ENCODE measurements at regions not wholly inside any gene's neighbourhood (a gene's known extent, or its start where the extent isn't known, plus 50 kb on each side); places are given as distances from the start of the nearest gene placed in this dataset.

DNA sequence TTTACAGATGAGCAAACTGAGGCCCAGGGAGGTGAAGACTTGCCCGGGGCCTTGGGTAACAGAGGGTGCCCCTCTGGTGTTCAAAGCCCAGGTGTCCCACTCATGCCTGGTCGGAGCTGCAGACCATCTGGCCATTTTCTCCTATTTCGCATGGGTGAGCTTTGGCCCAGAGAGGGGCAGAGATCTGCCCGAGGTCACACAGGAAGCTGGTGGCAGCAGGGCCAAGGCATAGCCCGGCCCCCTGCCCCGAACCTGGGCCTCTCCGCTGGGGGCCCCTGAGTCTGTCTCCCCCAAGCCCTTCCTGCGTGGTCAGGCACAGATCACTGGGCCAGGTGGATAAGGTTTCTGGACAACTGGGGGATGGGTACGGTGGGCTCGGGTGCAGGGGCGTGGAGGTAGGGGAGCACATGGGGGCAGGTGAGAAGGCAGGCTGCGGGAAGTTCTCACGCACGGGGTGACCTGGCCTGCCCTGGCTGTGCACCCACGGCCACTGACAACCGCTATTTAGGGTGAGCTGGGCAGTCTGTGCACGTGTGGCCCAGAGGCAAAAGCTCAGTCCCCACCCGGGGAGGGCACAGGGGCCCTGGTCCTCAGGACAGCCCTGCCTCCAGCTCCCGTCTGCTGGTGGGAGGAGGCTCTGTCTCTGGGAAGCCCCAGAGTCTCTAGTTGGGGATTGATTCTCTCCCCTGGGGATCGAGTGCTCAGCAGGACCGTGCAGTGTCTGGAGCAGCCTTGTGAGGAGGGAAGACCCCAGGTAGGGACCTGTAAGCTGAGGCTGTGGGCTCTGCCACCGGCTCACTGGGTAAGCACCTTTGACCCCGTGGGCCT is 68.6 kb downstream of the UNCX start:
- Histone ChIP-seq H3K4me3 (ENCODE audit: low read depth in 2 of 2, low read length in 1 of 2) (no peak overlapping the region), H3K4me1 (ENCODE audit: control insufficient read depth in 1 of 2, insufficient read depth in 2 of 2, low read depth in 1 of 2, low read length in 1 of 2) (no peaks in the 10 kb centered on the region), H3K9ac (no peak overlapping the region), H2AFZ (ENCODE audit: low read depth) (no peak overlapping the region), H4K20me1 (ENCODE audit: insufficient read depth) (no peaks in the 10 kb centered on the region), H3K4me2 (no peak overlapping the region), H3K79me2 (ENCODE audit: insufficient read depth) (no peaks in the 10 kb centered on the region), H3K27ac (ENCODE audit: low read depth in 2 of 2, low read length in 1 of 2) (no peak overlapping the region), H3F3A (replicated peaks; ENCODE audit: insufficient read depth) (peaks cover 3% of the 10 kb centered on the region), H3K9me3 (no peaks in the 10 kb centered on the region), H3K27me3 (ENCODE audit: insufficient read depth) (peaks cover 86% of the 10 kb centered on the region), H3K36me3 (replicated peaks in 1 of 2; ENCODE audit: control insufficient read depth in 1 of 2, insufficient read depth in 2 of 2, low read length in 1 of 2) (no peaks in the 10 kb centered on the region), H3K9me2 (no peaks in the 10 kb centered on the region)
- POLR2A ChIA-PET = no interaction called here
- 29% methylated on average over 20 of the region's 23 CpGs for WGBS (ENCODE audit: low lambda C conversion rate)
- TF ChIP-seq EP300 (IDR thresholded peaks at IDR 0.05; ENCODE audit: borderline replicate concordance in 1 of 2, low read depth in 1 of 2, low read length in 1 of 2) (no peak), RAD21 (IDR thresholded peaks at IDR 0.05; ENCODE audit: low read length) (no peak), MEF2A (IDR thresholded peaks at IDR 0.05; ENCODE audit: borderline replicate concordance, low read depth) (no peak), MXI1 (IDR thresholded peaks at IDR 0.05; ENCODE audit: low read depth, low read length) (no peak), RFX5 (IDR thresholded peaks at IDR 0.05; ENCODE audit: low read length) (no peak), TEAD4 (IDR thresholded peaks at IDR 0.05; ENCODE audit: borderline replicate concordance, insufficient read depth) (no peak), EZH2phosphoT487 (IDR thresholded peaks at IDR 0.05; ENCODE audit: borderline replicate concordance, low read depth) (no peak), RXRA (IDR thresholded peaks at IDR 0.05; ENCODE audit: borderline replicate concordance, low read depth) (no peak), GATA2 (CRISPR knock-in tag; IDR thresholded peaks at IDR 0.05) (no peak), CHD2 (IDR thresholded peaks at IDR 0.05; ENCODE audit: low read length, partially characterized antibody) (no peak), TCF12 (IDR thresholded peaks at IDR 0.05) (no peak), GABPA (IDR thresholded peaks at IDR 0.05; ENCODE audit: low read depth) (no peak), SMC3 (IDR thresholded peaks at IDR 0.05; ENCODE audit: low read depth, low read length) (no peak), RCOR1 (IDR thresholded peaks at IDR 0.05; ENCODE audit: low read length) (no peak), NFIC (IDR thresholded peaks at IDR 0.05; ENCODE audit: borderline replicate concordance) (no peak)
- TF ChIP-seq, protein P1, sequence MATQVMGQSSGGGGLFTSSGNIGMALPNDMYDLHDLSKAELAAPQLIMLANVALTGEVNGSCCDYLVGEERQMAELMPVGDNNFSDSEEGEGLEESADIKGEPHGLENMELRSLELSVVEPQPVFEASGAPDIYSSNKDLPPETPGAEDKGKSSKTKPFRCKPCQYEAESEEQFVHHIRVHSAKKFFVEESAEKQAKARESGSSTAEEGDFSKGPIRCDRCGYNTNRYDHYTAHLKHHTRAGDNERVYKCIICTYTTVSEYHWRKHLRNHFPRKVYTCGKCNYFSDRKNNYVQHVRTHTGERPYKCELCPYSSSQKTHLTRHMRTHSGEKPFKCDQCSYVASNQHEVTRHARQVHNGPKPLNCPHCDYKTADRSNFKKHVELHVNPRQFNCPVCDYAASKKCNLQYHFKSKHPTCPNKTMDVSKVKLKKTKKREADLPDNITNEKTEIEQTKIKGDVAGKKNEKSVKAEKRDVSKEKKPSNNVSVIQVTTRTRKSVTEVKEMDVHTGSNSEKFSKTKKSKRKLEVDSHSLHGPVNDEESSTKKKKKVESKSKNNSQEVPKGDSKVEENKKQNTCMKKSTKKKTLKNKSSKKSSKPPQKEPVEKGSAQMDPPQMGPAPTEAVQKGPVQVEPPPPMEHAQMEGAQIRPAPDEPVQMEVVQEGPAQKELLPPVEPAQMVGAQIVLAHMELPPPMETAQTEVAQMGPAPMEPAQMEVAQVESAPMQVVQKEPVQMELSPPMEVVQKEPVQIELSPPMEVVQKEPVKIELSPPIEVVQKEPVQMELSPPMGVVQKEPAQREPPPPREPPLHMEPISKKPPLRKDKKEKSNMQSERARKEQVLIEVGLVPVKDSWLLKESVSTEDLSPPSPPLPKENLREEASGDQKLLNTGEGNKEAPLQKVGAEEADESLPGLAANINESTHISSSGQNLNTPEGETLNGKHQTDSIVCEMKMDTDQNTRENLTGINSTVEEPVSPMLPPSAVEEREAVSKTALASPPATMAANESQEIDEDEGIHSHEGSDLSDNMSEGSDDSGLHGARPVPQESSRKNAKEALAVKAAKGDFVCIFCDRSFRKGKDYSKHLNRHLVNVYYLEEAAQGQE (IDR thresholded peaks at IDR 0.05; ENCODE audit: low read depth, low read length) = no peak
- TF ChIP-seq, protein P2, sequence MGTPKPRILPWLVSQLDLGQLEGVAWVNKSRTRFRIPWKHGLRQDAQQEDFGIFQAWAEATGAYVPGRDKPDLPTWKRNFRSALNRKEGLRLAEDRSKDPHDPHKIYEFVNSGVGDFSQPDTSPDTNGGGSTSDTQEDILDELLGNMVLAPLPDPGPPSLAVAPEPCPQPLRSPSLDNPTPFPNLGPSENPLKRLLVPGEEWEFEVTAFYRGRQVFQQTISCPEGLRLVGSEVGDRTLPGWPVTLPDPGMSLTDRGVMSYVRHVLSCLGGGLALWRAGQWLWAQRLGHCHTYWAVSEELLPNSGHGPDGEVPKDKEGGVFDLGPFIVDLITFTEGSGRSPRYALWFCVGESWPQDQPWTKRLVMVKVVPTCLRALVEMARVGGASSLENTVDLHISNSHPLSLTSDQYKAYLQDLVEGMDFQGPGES (IDR thresholded peaks at IDR 0.05; ENCODE audit: low read depth, low read length) = no peak
- TF ChIP-seq, protein P3, sequence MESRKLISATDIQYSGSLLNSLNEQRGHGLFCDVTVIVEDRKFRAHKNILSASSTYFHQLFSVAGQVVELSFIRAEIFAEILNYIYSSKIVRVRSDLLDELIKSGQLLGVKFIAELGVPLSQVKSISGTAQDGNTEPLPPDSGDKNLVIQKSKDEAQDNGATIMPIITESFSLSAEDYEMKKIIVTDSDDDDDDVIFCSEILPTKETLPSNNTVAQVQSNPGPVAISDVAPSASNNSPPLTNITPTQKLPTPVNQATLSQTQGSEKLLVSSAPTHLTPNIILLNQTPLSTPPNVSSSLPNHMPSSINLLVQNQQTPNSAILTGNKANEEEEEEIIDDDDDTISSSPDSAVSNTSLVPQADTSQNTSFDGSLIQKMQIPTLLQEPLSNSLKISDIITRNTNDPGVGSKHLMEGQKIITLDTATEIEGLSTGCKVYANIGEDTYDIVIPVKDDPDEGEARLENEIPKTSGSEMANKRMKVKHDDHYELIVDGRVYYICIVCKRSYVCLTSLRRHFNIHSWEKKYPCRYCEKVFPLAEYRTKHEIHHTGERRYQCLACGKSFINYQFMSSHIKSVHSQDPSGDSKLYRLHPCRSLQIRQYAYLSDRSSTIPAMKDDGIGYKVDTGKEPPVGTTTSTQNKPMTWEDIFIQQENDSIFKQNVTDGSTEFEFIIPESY (IDR thresholded peaks at IDR 0.05; ENCODE audit: borderline replicate concordance, low read depth) = no peak
- TF ChIP-seq, protein P4, sequence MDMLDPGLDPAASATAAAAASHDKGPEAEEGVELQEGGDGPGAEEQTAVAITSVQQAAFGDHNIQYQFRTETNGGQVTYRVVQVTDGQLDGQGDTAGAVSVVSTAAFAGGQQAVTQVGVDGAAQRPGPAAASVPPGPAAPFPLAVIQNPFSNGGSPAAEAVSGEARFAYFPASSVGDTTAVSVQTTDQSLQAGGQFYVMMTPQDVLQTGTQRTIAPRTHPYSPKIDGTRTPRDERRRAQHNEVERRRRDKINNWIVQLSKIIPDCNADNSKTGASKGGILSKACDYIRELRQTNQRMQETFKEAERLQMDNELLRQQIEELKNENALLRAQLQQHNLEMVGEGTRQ (IDR thresholded peaks at IDR 0.05; ENCODE audit: borderline replicate concordance, low read depth, low read length) = no peak
- CTCF ChIA-PET = interaction anchor here (1.1 to 3.6 kb wide), 4 partner anchors 16 to 131 kb away, joined by 3 to 16 read pairs (median 4); no protein-coding TSS in a partner anchor
- DNase-seq = peak; percentile 50
